K562 (cell line): ENCODE measurements at regions not wholly inside any gene's neighbourhood (a gene's known extent, or its start where the extent isn't known, plus 50 kb on each side); places are given as distances from the start of the nearest gene placed in this dataset.

Source experiments
- TF ChIP-seq, protein P1 (sequence below), 2 experiments: fragments of 450-650 bp in 1 of 2; sonication (generic) in 1 of 2; formaldehyde crosslinking in 1 of 2; IDR thresholded peaks; 2 replicates each; pipeline versions ENCODE4 v1.7.1 to v1.9.0; 2016 to 2022; ENCODE audit warnings: inconsistent platforms in 1 of 2, mild to moderate bottlenecking in 1 of 2, missing genetic modification reagents in 1 of 2

DNA sequence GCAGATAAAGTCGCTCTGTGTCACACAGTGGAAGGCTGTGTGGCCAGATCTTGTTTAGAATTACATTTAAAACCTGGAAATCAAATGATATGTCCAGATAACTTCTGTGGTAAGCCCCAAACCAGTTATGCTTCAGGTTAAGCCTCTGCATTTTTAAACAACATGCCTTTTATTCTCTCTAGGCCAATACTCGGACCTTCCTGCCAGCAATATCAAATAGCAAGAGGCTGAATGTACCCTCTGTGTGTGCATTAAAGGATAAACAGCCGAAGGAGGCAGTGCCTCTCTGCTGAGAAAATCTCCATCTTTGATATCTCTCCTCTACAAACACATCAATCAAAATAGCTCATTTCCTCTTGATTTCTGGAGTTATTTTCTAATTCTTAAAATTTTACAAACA lies 67.1 kb upstream of the TMEM260 start (continued):
- TF ChIP-seq, protein P1, sequence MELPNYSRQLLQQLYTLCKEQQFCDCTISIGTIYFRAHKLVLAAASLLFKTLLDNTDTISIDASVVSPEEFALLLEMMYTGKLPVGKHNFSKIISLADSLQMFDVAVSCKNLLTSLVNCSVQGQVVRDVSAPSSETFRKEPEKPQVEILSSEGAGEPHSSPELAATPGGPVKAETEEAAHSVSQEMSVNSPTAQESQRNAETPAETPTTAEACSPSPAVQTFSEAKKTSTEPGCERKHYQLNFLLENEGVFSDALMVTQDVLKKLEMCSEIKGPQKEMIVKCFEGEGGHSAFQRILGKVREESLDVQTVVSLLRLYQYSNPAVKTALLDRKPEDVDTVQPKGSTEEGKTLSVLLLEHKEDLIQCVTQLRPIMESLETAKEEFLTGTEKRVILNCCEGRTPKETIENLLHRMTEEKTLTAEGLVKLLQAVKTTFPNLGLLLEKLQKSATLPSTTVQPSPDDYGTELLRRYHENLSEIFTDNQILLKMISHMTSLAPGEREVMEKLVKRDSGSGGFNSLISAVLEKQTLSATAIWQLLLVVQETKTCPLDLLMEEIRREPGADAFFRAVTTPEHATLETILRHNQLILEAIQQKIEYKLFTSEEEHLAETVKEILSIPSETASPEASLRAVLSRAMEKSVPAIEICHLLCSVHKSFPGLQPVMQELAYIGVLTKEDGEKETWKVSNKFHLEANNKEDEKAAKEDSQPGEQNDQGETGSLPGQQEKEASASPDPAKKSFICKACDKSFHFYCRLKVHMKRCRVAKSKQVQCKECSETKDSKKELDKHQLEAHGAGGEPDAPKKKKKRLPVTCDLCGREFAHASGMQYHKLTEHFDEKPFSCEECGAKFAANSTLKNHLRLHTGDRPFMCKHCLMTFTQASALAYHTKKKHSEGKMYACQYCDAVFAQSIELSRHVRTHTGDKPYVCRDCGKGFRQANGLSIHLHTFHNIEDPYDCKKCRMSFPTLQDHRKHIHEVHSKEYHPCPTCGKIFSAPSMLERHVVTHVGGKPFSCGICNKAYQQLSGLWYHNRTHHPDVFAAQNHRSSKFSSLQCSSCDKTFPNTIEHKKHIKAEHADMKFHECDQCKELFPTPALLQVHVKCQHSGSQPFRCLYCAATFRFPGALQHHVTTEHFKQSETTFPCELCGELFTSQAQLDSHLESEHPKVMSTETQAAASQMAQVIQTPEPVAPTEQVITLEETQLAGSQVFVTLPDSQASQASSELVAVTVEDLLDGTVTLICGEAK (IDR thresholded peaks at IDR 0.05): no peak
- TF ChIP-seq, protein P1 (CRISPR knock-in tag; IDR thresholded peaks at IDR 0.05): no peak
